HG02759 (cell line): ENCODE measurements at regions not wholly inside any gene's neighbourhood (a gene's known extent, or its start where the extent isn't known, plus 50 kb on each side); places are given as distances from the start of the nearest gene placed in this dataset.

Source experiments
- ATAC-seq: cut with Tn5 transposase; IDR thresholded peaks from one replicate; pipeline ENCODE4 v1.9.1; 2021; ENCODE audit warnings: mild to moderate bottlenecking, moderate library complexity; ENCODE audit not compliant: unreplicated experiment

DNA sequence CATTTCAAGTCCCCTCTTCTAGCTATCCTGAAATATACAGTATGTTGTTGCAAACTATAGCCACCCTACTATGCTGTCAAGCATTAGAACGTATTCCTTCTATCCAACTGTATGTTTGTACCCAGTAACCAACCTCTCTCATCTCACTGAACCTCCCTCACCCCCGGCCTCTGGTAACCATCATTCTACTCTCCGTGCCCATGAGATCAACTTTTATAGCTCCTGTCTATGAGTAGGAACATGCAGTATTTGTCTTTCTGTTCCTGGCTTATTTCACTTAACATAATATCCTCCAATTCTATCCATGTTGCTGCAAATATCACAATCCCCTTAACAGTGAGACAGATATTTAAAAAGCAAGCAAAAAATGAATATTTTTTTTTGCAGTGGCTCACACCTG is 196.9 kb downstream of the PAX1 start:
- ATAC-seq, result no peak

GRCh38 chr20:21901470-21902275 is 196.2 kb downstream of the PAX1 start:
- no peak for ATAC-seq

- ATAC-seq, result no peak
These were observed 195.0 kb downstream of the PAX1 start for GRCh38 chr20:21900431-21900830.

DNA sequence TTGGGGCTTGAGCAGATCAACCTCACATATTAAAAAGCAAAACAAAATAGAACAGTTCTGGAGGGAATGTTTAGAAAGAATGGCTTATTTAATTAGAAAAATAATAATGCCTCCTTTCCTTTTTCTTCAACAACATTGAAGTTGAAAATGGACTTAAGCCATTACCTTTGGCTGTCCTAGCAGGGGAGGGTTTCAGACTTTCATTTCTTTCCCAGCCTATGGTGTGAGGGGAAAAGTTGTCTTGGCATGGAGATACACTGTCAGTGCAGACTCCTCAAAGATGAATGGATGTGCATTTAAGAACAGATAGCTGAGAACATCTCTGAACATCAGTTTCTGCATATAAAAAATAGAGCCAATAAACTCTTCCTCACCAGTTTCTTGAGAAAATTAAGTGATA is 169.5 kb downstream of the PAX1 start:
- no peak for ATAC-seq

DNA sequence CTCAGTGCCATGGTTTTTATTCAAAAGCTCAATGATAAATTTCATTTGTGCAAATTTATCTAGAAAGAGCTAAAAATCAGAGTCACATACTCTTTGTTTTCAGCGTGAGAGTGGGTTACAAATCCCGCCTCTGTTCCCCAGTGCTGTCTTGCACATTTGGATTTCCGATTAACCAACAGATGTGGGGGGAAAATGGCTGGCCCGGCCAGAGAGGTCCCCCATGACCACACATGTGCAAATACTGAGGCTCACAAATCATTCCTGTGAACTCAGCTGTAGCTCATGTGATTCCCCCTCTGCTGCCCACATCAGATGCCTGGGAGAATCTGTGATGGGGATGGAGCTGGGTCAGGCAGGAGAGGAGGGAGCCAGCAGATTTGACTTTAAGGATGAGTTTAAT is 168.7 kb downstream of the PAX1 start:
- ATAC-seq, result no peak

DNA sequence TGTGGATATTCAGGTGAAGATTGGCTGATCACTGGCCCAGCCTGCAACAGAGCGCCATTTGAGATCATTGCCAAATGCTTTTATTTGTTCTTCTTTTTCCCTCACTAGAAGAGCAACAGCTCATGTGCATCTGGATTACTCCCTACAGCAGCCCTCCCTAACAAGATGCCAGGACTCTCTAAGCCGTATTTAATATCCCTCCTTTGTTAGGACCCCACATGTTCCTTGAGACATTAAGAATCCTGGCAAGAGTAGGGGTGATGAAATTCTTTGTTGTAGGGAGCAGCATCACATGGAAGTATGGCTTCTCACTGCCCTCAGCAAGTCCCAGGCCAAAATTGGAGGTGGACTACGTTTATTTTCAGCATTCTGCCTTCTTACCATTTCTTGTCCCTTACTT is 167.8 kb downstream of the PAX1 start:
- no peak for ATAC-seq

DNA sequence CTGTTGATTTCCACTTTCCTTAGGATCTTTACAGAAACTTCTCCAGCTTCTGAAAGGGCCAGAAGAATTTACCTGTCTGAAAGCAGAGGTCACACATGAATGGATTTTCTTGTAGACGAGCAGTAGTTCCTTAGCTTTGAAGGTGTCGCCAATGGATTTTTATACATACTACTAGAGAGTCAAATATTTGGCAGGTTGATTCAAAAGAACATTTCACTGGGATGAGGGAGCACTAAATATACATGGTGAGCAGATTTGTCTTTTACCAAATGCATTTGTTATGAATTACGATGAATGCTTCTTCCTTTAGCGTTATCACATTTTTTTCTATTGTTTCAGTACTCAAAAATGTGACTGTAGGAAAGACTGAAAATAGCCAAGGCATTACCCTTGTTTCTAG is 162.3 kb downstream of the PAX1 start:
- no peak for ATAC-seq

- no peak for ATAC-seq
These were observed 161.9 kb downstream of the PAX1 start for GRCh38 chr20:21867353-21867752.

GRCh38 chr20:21862956-21863355 is 157.5 kb downstream of the PAX1 start:
- no peak for ATAC-seq

DNA sequence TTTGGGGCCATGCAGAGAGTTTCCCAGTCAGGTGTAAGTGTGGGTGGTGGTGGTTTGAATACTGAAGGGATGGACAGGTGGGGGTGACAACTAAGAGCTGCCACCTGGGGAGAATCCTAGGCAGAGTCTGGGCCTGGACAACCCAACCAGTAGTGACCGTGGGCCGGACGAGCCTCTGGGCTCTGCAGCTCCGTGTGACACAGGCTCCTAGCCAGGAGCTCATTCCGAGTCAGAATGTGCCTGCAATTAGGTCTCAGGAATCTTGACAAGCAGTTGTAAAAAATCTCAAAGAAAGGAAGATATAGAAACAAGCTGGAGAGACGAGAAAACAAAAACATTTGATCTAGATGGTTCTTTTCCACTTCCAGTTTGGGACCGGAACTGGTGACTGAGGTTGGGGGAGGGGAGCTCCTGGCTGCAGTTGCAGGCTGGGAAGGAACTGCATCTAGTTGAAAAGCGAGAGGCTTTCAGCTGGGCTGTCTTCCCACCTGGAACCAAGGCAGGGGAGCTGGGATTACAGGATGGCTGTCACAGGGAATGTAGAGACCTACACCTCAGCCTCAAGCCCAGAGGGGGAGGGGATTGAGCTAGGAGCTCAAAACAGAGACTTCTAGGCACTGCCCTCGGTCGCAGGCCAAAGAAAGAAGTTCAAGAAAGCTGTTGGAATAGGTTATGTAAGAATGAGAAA is 156.9 kb downstream of the PAX1 start:
- ATAC-seq, result no peak

- no peak for ATAC-seq
These were observed 135.5 kb downstream of the PAX1 start for GRCh38 chr20:21840991-21841390.

DNA sequence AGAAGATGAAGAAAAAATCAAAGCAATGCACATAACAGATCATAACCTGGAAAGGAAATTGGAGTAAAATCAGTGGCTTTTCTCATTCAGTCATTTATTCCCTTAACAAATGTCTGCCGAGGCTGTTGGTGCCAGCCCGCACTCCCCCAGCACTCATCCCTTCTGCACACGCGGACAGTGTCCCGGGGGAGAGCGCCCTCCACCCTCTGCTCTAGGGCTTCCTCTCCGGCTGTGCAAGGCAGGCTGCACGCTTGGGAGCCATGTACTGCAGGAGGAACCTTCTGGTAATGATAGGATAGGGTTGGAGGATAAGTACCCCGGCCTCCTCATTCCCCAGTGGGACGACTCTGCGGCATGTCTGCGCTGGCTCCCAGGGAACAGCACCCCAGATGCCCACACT is 134.5 kb downstream of the PAX1 start:
- no peak for ATAC-seq

DNA sequence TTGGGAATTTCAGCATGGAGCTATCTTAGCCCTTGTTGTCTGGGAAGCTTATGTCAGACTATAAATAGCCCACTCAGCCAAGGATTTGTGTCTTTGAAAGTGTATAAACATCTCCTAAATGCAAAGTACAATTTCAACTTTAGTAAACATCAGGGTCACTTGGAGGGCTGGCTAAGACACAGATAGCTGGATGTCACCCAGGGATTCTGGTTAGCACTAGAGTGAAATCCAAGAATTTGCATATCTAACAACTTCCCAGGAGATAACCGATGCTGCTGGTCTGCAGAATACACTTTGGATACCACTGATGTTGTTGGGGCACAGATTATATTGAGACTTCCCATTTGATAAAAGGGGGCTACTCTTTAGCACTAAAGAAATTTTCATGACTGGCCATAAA is 130.9 kb downstream of the PAX1 start:
- ATAC-seq, result no peak

DNA sequence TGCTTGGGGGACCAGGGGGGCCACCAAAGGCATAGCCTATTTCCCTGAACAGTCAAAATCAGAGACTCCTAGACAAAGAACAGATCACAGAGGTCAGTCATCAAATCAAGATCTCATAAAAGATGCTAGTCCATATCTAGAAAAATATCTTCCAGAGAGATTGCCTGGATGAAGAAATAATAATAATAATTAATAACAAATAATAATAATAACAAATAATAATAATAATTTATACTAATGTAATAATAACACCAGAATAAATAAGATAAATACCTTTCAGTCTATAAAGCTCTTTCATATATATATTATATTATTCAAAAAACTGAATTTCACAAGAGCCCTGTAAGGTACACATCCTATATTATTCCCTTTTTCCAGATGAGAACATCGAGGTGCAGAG is 129.6 kb downstream of the PAX1 start:
- no peak for ATAC-seq

GRCh38 chr20:21832442-21833385 is 127.2 kb downstream of the PAX1 start:
- no peak for ATAC-seq

DNA sequence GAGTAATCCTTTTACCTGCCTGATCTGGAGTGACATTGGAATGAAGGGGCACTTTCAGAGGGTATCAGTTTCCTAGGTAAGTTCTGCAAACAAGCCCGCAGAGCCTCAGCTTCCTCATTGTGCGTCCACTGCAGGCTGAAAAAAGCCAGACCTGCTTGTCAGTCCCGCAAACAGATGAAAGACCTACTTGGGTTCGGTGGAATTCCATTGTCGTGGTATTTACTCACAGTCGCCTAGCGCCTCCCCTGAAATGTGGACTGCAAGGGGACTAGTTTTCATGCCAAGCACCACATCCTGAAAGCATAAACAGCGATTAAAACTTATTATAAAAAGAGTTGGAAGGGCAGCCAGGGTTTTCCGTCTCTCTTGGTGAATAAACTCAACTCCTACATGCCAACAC is 121.5 kb downstream of the PAX1 start:
- ATAC-seq, result no peak

DNA sequence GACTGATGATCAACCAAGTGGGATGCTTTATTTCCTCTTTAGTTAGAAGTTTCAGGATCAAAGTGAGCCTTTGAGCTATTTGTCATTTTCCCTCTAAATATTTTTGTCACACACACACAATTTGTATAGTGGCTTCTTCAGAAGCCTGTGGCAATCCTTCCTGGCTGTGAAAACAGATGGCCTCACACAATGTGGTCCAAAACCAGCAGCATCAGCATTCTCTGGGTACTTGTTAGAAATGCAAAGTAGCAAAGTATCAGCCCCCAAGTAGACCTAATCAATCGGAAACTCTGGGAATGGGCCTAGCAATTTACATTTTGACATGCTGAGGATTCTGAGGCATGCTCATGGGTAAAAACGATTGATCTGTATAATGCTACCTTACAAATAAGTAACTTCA is 115.9 kb downstream of the PAX1 start:
- ATAC-seq, result no peak

- no peak for ATAC-seq
These were observed 115.2 kb downstream of the PAX1 start for GRCh38 chr20:21820688-21821087.

DNA sequence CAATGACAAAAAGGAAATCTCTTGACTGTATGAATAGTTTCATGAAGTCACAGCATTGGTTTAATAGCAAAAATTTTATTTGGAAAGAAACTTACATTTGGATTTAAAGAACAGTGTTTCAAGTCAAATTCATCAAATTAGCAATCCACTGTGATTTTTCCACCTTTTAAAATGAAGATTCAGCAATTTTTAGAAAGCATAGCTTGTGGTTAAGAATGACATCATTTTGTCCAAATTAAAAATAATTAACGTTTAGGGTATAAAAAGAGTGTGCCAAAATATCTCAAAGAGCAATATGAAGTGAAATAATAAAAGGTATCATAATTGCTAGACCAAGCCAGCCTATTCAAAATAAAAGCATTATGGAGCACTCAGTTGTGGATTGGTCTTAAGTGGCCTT is 114.6 kb downstream of the PAX1 start:
- ATAC-seq, result no peak

- ATAC-seq, result no peak
These were observed 106.9 kb downstream of the PAX1 start for GRCh38 chr20:21812379-21812778.

DNA sequence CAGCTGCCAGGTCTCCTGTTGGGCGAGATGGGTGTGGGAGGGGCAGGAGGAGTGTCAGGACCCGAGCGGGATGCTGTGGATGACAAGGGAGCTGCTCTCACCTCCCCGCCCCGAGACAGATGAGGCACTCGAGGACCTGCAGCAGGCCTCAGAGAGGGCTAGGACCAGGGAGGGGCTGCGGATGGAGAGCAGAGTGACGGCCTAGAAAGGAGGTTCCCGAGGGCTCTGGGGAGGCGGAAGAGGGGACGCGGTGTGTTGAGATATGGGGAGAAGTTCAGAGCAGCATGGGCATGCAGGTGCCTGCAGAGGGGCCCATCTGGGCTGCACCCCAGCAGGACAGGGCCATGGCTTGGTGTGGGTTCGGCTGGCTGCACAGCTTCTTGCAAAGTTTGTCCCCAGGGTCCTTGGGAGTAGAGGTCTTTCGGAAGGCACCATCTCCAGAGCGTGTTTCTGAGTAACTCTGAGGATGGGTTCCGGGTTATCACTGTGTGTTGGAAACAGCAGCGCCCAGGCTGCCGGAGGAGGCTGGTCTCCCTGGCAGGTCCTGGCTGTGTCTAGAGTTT is 104.6 kb downstream of the PAX1 start:
- no peak for ATAC-seq
